Tibial artery (tissue), 4 donors: ENCODE measurements at regions not wholly inside any gene's neighbourhood (a gene's known extent, or its start where the extent isn't known, plus 50 kb on each side); places are given as distances from the start of the nearest gene placed in this dataset.

Source experiments
- DNase-seq, 2 donors: peaks; one replicate each; pipeline ENCODE4 v3.0.0-alpha.2; 2019
- H3K27ac ChIP-seq, 2 donors: fragments of 200-600 bp; sonication (generic) in 1 of 2; 1 replicate in 1 of 2; 2 replicates in 1 of 2; pipeline ENCODE4 v1.5.1; 2018 to 2019; ENCODE audit warnings: mild to moderate bottlenecking in 1 of 2
- H3K27me3 ChIP-seq, 2 donors: fragments of 200-600 bp; sonication (generic) in 1 of 2; one replicate each; pipeline versions ENCODE4 v1.5.1 to v1.6.0; 2016 to 2019
- H3K36me3 ChIP-seq, 3 donors: fragments of 200-600 bp; sonication (generic) in 2 of 3; one replicate each; pipeline ENCODE4 v1.5.1; 2016 to 2019; ENCODE audit warnings: mild to moderate bottlenecking in 2 of 3
- H3K4me1 ChIP-seq, 4 donors: fragments of 200-600 bp; sonication (generic) in 2 of 4; 1 replicate in 3 of 4; 2 replicates in 1 of 4; pipeline ENCODE4 v1.5.1; 2016 to 2019
- H3K4me3 ChIP-seq, 2 donors: fragments of 200-600 bp; sonication (generic) in 1 of 2; 1 replicate in 1 of 2; 2 replicates in 1 of 2; pipeline ENCODE4 v1.5.1; 2018 to 2019; ENCODE audit warnings: mild to moderate bottlenecking in 2 of 2
- H3K9me3 ChIP-seq, 3 donors: fragments of 200-600 bp; sonication (generic) in 1 of 3; one replicate each; pipeline ENCODE4 v1.5.1; 2016 to 2019
- intact Hi-C: fragments of 100-400 bp; cut with DNase I; formaldehyde crosslinking; loops from one replicate; pipeline ENCODE4 v1.15.0; 2023; ENCODE audit warnings: low total_unique reads
- TF ChIP-seq, protein P1 (sequence below), 2 experiments: fragments of 200-600 bp in 1 of 2; fragments of 450-650 bp in 1 of 2; IDR thresholded peaks; one replicate each; pipeline ENCODE4 v1.5.1; 2017 to 2019; ENCODE audit warnings: antibody characterized with exemption in 2 of 2, mild to moderate bottlenecking in 1 of 2, moderate library complexity in 1 of 2

GRCh38 chr7:87007038-87007437 is 52.4 kb downstream of the ELAPOR2 start:
- no peaks in the 10 kb centered on the region for H3K27me3 ChIP-seq
- H3K27ac ChIP-seq: no peak overlapping the region
- intact Hi-C loops: no loop called here
- TF ChIP-seq, protein P1, sequence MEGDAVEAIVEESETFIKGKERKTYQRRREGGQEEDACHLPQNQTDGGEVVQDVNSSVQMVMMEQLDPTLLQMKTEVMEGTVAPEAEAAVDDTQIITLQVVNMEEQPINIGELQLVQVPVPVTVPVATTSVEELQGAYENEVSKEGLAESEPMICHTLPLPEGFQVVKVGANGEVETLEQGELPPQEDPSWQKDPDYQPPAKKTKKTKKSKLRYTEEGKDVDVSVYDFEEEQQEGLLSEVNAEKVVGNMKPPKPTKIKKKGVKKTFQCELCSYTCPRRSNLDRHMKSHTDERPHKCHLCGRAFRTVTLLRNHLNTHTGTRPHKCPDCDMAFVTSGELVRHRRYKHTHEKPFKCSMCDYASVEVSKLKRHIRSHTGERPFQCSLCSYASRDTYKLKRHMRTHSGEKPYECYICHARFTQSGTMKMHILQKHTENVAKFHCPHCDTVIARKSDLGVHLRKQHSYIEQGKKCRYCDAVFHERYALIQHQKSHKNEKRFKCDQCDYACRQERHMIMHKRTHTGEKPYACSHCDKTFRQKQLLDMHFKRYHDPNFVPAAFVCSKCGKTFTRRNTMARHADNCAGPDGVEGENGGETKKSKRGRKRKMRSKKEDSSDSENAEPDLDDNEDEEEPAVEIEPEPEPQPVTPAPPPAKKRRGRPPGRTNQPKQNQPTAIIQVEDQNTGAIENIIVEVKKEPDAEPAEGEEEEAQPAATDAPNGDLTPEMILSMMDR (IDR thresholded peaks at IDR 0.05): no peak
- H3K4me3 ChIP-seq: no peak overlapping the region
- H3K4me1 ChIP-seq: no peaks in the 10 kb centered on the region
- H3K9me3 ChIP-seq: no peaks in the 10 kb centered on the region
- H3K36me3 ChIP-seq: no peaks in the 10 kb centered on the region
- DNase-seq: no peak

DNA sequence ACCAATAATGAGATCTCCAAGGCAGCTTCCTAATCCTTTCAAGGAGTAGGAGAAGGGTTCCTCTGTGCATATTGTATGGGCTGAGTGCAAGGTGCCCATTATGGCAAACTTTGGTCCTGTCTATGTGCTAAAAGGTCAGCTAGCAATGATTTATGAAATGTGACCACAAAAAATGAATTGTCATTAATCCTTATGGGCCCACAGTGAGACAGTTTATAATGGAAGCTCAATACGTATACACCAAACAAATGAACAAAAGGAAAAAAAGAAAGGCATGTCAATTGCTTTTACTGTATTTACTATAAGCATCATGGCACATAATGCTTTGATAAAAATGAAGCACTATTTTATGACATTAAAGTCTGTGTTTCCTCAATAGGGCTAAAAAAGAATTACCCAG is 54.5 kb downstream of the ELAPOR2 start:
- Histone ChIP-seq H3K4me3 (no peak overlapping the region), H3K4me1 (peaks cover 0 to 15% (median 7%) of the 10 kb centered on the region in 4 donors), H3K9me3 (no peaks in the 10 kb centered on the region), H3K27me3 (no peaks in the 10 kb centered on the region), H3K36me3 (no peaks in the 10 kb centered on the region), H3K27ac (no peak overlapping the region)
- DNase-seq: no peak
- intact Hi-C loops: no loop called here
- TF ChIP-seq, protein P1 (IDR thresholded peaks at IDR 0.05): no peak

GRCh38 chr7:87003872-87004798 is 55.3 kb downstream of the ELAPOR2 start:
- Histone ChIP-seq H3K36me3 (no peaks in the 10 kb centered on the region), H3K27me3 (no peaks in the 10 kb centered on the region), H3K9me3 (no peaks in the 10 kb centered on the region), H3K27ac (no peak overlapping the region), H3K4me3 (no peak overlapping the region), H3K4me1 (peaks cover 0 to 17% (median 7%) of the 10 kb centered on the region in 4 donors)
- TF ChIP-seq, protein P1 (IDR thresholded peaks at IDR 0.05): no peak
- intact Hi-C loops: no loop called here
- DNase-seq: no peak

GRCh38 chr7:87001214-87001613 is 58.2 kb downstream of the ELAPOR2 start:
- intact Hi-C loops: no loop called here
- Histone ChIP-seq H3K27me3 (no peaks in the 10 kb centered on the region), H3K27ac (no peak overlapping the region), H3K4me1 (peaks cover 0 to 17% (median 7%) of the 10 kb centered on the region in 4 donors), H3K36me3 (no peaks in the 10 kb centered on the region), H3K9me3 (no peaks in the 10 kb centered on the region), H3K4me3 (no peak overlapping the region)
- TF ChIP-seq, protein P1 (IDR thresholded peaks at IDR 0.05): no peak
- DNase-seq: no peak

- H3K4me1 ChIP-seq: peaks cover 0 to 17% (median 7%) of the 10 kb centered on the region in 4 donors
Measured at GRCh38 chr7:87000344-87000743, 59.1 kb downstream of the ELAPOR2 start.

More at GRCh38 chr7:87000344-87000743, 59.1 kb downstream of the ELAPOR2 start:
- Histone ChIP-seq H3K9me3 (no peaks in the 10 kb centered on the region), H3K4me3 (no peak overlapping the region), H3K27ac (no peak overlapping the region), H3K27me3 (no peaks in the 10 kb centered on the region), H3K36me3 (no peaks in the 10 kb centered on the region)
- TF ChIP-seq, protein P1 (IDR thresholded peaks at IDR 0.05): no peak
- intact Hi-C loops: no loop called here
- DNase-seq: no peak
